ENCODE measurements at regions not wholly inside any gene's neighbourhood (a gene's known extent, or its start where the extent isn't known, plus 50 kb on each side); places are given as distances from the start of the nearest gene placed in this dataset.

DNA sequence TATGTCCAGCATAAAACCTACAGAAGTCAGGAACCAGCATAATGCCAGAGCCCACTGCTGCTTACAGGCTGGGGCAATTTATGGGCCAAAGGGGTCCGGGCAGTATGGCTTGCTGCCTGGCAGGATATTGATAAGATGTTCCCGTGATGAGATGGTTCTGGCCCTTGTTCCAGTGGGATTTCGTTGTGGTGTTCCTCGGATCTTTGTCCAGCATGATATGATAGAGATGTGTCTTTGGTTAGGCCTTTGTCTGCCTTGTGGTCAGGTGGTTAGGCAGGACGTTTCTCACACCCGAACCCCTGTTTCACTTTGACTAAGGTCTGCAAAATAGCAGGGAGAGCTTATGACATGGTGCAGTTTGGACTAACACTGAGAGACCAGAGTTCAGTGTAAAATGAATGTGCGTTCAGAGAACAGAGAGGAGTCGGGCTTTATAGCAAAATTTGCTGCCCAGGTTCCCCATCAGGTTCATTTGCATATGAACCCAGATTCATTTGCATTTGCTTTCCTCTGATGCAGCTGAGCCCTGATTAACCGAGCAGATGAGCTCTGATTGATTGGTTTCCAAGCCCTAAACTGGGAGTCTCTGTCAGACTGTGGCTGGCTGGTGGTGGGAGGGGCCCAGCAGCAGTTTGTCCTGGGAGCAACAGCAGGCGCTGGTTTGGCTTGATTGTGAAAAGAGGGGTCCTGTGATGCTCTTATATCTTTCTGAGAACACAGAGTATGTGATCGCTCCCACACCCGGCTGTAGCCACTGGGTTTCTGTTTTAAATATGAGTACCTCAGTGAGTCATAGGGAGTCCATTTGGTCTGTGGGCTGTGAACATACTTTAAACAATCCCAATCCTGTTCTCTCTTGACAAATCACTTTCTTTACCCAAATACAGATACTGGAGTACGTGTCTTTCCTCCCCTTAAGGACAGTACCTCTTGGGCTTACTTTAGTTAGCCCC lies 156.3 kb upstream of the PZP start:
- H3K36me3 ChIP-seq (ENCODE audit: control insufficient read depth in 4 of 4, insufficient read depth in 3 of 4, low read depth in 1 of 4, low read length in 3 of 4) = peaks cover 0 to 1% (median 0%) of the 10 kb centered on the region in 4 donors
- H3K27me3 ChIP-seq (ENCODE audit: control insufficient read depth in 4 of 4, insufficient read depth in 4 of 4, low read length in 3 of 4) = no peaks in the 10 kb centered on the region
- no peaks in the 10 kb centered on the region for H3K9me3 ChIP-seq (ENCODE audit: control insufficient read depth in 4 of 4, low read length in 3 of 4)
- DNase-seq (ENCODE audit: low spot score) = no peak
- H3K9ac ChIP-seq (ENCODE audit: low read depth in 1 of 2, low read length in 2 of 2) = no peak overlapping the region
- WGBS = 57% methylated on average over 13 of the region's 13 CpGs
- H3K27ac ChIP-seq (ENCODE audit: low read depth in 1 of 2, low read length in 2 of 2) = no peak overlapping the region
- no peak for TF ChIP-seq HNF4G (IDR thresholded peaks at IDR 0.05)
- TF ChIP-seq HNF4A (conservative IDR thresholded peaks at IDR 0.05) = no peak
- TF ChIP-seq GABPA (IDR thresholded peaks at IDR 0.05 in 1 of 2, conservative IDR thresholded peaks at IDR 0.05 in 1 of 2) = no peak
- H3K4me1 ChIP-seq (ENCODE audit: control insufficient read depth in 4 of 4, insufficient read depth in 4 of 4, low read length in 3 of 4) = no peaks in the 10 kb centered on the region
- H3K4me3 ChIP-seq (ENCODE audit: low read depth in 1 of 3, low read length in 3 of 3) = no peak overlapping the region

DNA sequence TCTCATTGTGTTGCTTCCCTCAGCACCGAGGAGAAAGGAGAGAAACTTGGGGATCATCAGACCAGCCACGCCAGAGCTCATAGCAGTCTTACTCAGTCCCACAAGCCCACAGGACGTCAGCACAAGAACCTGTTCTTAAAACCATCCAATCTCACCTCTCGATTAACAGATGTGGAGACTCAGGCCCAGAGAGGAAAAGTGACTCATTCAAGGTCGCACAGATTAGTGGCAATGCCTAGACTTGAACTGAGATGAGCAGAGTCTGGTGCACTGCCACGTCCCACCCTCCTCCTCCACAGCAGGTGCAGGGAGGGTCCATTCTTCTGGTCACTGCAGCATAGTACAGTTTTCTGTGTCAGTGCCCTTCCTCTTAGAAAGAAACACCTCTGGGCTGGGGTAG lies 154.9 kb upstream of the PZP start:
- TF ChIP-seq, protein P1, sequence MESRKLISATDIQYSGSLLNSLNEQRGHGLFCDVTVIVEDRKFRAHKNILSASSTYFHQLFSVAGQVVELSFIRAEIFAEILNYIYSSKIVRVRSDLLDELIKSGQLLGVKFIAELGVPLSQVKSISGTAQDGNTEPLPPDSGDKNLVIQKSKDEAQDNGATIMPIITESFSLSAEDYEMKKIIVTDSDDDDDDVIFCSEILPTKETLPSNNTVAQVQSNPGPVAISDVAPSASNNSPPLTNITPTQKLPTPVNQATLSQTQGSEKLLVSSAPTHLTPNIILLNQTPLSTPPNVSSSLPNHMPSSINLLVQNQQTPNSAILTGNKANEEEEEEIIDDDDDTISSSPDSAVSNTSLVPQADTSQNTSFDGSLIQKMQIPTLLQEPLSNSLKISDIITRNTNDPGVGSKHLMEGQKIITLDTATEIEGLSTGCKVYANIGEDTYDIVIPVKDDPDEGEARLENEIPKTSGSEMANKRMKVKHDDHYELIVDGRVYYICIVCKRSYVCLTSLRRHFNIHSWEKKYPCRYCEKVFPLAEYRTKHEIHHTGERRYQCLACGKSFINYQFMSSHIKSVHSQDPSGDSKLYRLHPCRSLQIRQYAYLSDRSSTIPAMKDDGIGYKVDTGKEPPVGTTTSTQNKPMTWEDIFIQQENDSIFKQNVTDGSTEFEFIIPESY (IDR thresholded peaks at IDR 0.05) = no peak
- TF ChIP-seq FOXA1 (IDR thresholded peaks at IDR 0.05) = no peak
- no peak for TF ChIP-seq TAF1 (conservative IDR thresholded peaks at IDR 0.05)
- TF ChIP-seq FOXA2 (IDR thresholded peaks at IDR 0.05) = no peak
- no peak for TF ChIP-seq RXRA (IDR thresholded peaks at IDR 0.05)
- no peak for TF ChIP-seq RAD21 (IDR thresholded peaks at IDR 0.05)
- TF ChIP-seq, protein P2, sequence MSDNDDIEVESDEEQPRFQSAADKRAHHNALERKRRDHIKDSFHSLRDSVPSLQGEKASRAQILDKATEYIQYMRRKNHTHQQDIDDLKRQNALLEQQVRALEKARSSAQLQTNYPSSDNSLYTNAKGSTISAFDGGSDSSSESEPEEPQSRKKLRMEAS (IDR thresholded peaks at IDR 0.05) = no peak
- no peak for TF ChIP-seq HNF4A (conservative IDR thresholded peaks at IDR 0.05)
- TF ChIP-seq, protein P3, sequence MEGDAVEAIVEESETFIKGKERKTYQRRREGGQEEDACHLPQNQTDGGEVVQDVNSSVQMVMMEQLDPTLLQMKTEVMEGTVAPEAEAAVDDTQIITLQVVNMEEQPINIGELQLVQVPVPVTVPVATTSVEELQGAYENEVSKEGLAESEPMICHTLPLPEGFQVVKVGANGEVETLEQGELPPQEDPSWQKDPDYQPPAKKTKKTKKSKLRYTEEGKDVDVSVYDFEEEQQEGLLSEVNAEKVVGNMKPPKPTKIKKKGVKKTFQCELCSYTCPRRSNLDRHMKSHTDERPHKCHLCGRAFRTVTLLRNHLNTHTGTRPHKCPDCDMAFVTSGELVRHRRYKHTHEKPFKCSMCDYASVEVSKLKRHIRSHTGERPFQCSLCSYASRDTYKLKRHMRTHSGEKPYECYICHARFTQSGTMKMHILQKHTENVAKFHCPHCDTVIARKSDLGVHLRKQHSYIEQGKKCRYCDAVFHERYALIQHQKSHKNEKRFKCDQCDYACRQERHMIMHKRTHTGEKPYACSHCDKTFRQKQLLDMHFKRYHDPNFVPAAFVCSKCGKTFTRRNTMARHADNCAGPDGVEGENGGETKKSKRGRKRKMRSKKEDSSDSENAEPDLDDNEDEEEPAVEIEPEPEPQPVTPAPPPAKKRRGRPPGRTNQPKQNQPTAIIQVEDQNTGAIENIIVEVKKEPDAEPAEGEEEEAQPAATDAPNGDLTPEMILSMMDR (IDR thresholded peaks at IDR 0.05; ENCODE audit: low read depth, low read length, missing input control) = no peak
- TF ChIP-seq, protein P4, sequence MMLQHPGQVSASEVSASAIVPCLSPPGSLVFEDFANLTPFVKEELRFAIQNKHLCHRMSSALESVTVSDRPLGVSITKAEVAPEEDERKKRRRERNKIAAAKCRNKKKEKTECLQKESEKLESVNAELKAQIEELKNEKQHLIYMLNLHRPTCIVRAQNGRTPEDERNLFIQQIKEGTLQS (IDR thresholded peaks at IDR 0.05) = no peak
- no peak for TF ChIP-seq SP1 (IDR thresholded peaks at IDR 0.05)
- TF ChIP-seq NR2F2 (IDR thresholded peaks at IDR 0.05) = no peak
- no peak for TF ChIP-seq YY1 (IDR thresholded peaks at IDR 0.05)
- TF ChIP-seq, protein P5, sequence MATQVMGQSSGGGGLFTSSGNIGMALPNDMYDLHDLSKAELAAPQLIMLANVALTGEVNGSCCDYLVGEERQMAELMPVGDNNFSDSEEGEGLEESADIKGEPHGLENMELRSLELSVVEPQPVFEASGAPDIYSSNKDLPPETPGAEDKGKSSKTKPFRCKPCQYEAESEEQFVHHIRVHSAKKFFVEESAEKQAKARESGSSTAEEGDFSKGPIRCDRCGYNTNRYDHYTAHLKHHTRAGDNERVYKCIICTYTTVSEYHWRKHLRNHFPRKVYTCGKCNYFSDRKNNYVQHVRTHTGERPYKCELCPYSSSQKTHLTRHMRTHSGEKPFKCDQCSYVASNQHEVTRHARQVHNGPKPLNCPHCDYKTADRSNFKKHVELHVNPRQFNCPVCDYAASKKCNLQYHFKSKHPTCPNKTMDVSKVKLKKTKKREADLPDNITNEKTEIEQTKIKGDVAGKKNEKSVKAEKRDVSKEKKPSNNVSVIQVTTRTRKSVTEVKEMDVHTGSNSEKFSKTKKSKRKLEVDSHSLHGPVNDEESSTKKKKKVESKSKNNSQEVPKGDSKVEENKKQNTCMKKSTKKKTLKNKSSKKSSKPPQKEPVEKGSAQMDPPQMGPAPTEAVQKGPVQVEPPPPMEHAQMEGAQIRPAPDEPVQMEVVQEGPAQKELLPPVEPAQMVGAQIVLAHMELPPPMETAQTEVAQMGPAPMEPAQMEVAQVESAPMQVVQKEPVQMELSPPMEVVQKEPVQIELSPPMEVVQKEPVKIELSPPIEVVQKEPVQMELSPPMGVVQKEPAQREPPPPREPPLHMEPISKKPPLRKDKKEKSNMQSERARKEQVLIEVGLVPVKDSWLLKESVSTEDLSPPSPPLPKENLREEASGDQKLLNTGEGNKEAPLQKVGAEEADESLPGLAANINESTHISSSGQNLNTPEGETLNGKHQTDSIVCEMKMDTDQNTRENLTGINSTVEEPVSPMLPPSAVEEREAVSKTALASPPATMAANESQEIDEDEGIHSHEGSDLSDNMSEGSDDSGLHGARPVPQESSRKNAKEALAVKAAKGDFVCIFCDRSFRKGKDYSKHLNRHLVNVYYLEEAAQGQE (IDR thresholded peaks at IDR 0.05) = no peak
- TF ChIP-seq EGR1 (IDR thresholded peaks at IDR 0.05; ENCODE audit: low read depth in 2 of 2) = no peak
- TF ChIP-seq JUND (IDR thresholded peaks at IDR 0.05) = no peak
- no peak for TF ChIP-seq GABPA (IDR thresholded peaks at IDR 0.05 in 1 of 2, conservative IDR thresholded peaks at IDR 0.05 in 1 of 2)
- Histone ChIP-seq H3K9ac (ENCODE audit: low read depth in 1 of 2, low read length in 2 of 2) (no peak overlapping the region), H3K27ac (ENCODE audit: low read depth in 1 of 2, low read length in 2 of 2) (no peak overlapping the region), H3K27me3 (ENCODE audit: control insufficient read depth in 4 of 4, insufficient read depth in 4 of 4, low read length in 3 of 4) (no peaks in the 10 kb centered on the region), H3K4me3 (ENCODE audit: low read depth in 1 of 3, low read length in 3 of 3) (no peak overlapping the region), H3K36me3 (ENCODE audit: control insufficient read depth in 4 of 4, insufficient read depth in 3 of 4, low read depth in 1 of 4, low read length in 3 of 4) (peaks cover 0 to 1% (median 0%) of the 10 kb centered on the region in 4 donors), H3K4me1 (ENCODE audit: control insufficient read depth in 4 of 4, insufficient read depth in 4 of 4, low read length in 3 of 4) (no peaks in the 10 kb centered on the region), H3K9me3 (ENCODE audit: control insufficient read depth in 4 of 4, low read length in 3 of 4) (no peaks in the 10 kb centered on the region)
- DNase-seq (ENCODE audit: low spot score) = no peak
- WGBS = 89% methylated on average over 6 of the region's 6 CpGs
